GM19467 (cell line): ENCODE measurements at regions not wholly inside any gene's neighbourhood (a gene's known extent, or its start where the extent isn't known, plus 50 kb on each side); places are given as distances from the start of the nearest gene placed in this dataset.

ENCODE experiments used
- ATAC-seq: cut with Tn5 transposase; IDR thresholded peaks from one replicate; pipeline ENCODE4 v1.9.1; 2021; ENCODE audit warnings: mild to moderate bottlenecking, moderate library complexity; ENCODE audit not compliant: unreplicated experiment

GRCh38 chr20:52820641-52821292, 151.4 kb upstream of the TSHZ2 start:
- ATAC-seq: no peak

- ATAC-seq: no peak
These were observed 153.7 kb upstream of the TSHZ2 start for GRCh38 chr20:52818491-52818890.

GRCh38 chr20:52817981-52818380, 154.2 kb upstream of the TSHZ2 start:
- no peak for ATAC-seq

GRCh38 chr20:52817511-52817910, 154.6 kb upstream of the TSHZ2 start:
- no peak for ATAC-seq

GRCh38 chr20:52814371-52814770, 157.8 kb upstream of the TSHZ2 start:
- no peak for ATAC-seq

- no peak for ATAC-seq
These were observed 159.8 kb upstream of the TSHZ2 start for GRCh38 chr20:52812231-52812847.

- ATAC-seq: no peak
These were observed 163.2 kb upstream of the TSHZ2 start for GRCh38 chr20:52809003-52809402.

- no peak for ATAC-seq
These were observed 165.2 kb upstream of the TSHZ2 start for GRCh38 chr20:52806918-52807317.

- ATAC-seq: no peak
These were observed 166.3 kb upstream of the TSHZ2 start for GRCh38 chr20:52805843-52806242.

- no peak for ATAC-seq
These were observed 166.9 kb upstream of the TSHZ2 start for GRCh38 chr20:52805296-52805571.

GRCh38 chr20:52804497-52805295, 167.5 kb upstream of the TSHZ2 start:
- no peak for ATAC-seq

GRCh38 chr20:52801628-52802006, 170.5 kb upstream of the TSHZ2 start:
- ATAC-seq: no peak

- ATAC-seq: no peak
These were observed 171.2 kb upstream of the TSHZ2 start for GRCh38 chr20:52800734-52801627.

- no peak for ATAC-seq
These were observed 173.0 kb upstream of the TSHZ2 start for GRCh38 chr20:52799130-52799529.

- ATAC-seq: no peak
These were observed 174.0 kb upstream of the TSHZ2 start for GRCh38 chr20:52798124-52798523.

- no peak for ATAC-seq
These were observed 177.3 kb upstream of the TSHZ2 start for GRCh38 chr20:52794853-52795252.

GRCh38 chr20:52793339-52793963, 178.7 kb upstream of the TSHZ2 start:
- no peak for ATAC-seq

GRCh38 chr20:52791091-52791490, 181.1 kb upstream of the TSHZ2 start:
- no peak for ATAC-seq

- ATAC-seq: no peak
These were observed 182.4 kb upstream of the TSHZ2 start for GRCh38 chr20:52789716-52790115.

GRCh38 chr20:52787962-52788361, 184.2 kb upstream of the TSHZ2 start:
- no peak for ATAC-seq

- no peak for ATAC-seq
These were observed 184.9 kb upstream of the TSHZ2 start for GRCh38 chr20:52787216-52787615.
